GM12878 (cell line): ENCODE measurements at regions not wholly inside any gene's neighbourhood (a gene's known extent, or its start where the extent isn't known, plus 50 kb on each side); places are given as distances from the start of the nearest gene placed in this dataset.

ENCODE experiments used
- CREB1 ChIP-seq: IDR thresholded peaks from 2 replicates; pipeline ENCODE4 v1.6.1; 2012; ENCODE audit warnings: low read depth, mild to moderate bottlenecking, inconsistent platforms
- DPF2 ChIP-seq: fragments of 450-650 bp; IDR thresholded peaks from 2 replicates; pipeline ENCODE4 v1.6.1; 2017; ENCODE audit warnings: mild to moderate bottlenecking
- ESRRA ChIP-seq: IDR thresholded peaks from 2 replicates; pipeline ENCODE4 v1.6.1; 2012; ENCODE audit warnings: mild to moderate bottlenecking, low read length, improper control_type of control experiment
- HDAC2 ChIP-seq: fragments of 200-600 bp; sonication (generic); IDR thresholded peaks from 2 replicates; pipeline ENCODE4 v1.6.1; 2017
- NFYA ChIP-seq: IDR thresholded peaks from 2 replicates; pipeline ENCODE4 v1.6.1; 2011; ENCODE audit warnings: low read depth, mild to moderate bottlenecking, low read length, improper control_type of control experiment, borderline replicate concordance
- NFYB ChIP-seq: IDR thresholded peaks from 2 replicates; pipeline ENCODE4 v1.6.1; 2011; ENCODE audit warnings: low read depth, mild to moderate bottlenecking, low read length, improper control_type of control experiment, moderate library complexity; ENCODE audit not compliant: insufficient read depth
- RAD21 ChIP-seq: IDR thresholded peaks from 2 replicates; pipeline ENCODE4 v1.6.1; 2011; ENCODE audit warnings: mild to moderate bottlenecking, low read depth, low read length, moderate library complexity; ENCODE audit not compliant: insufficient read depth
- STAT1 ChIP-seq: fragments of 450-650 bp; conservative IDR thresholded peaks from 2 replicates; pipeline ENCODE4 v1.6.1; 2014; ENCODE audit warnings: antibody characterized with exemption, mild to moderate bottlenecking
- TAF1 ChIP-seq: IDR thresholded peaks from 2 replicates; pipeline ENCODE4 v1.6.1; 2011; ENCODE audit warnings: mild to moderate bottlenecking, low read depth, low read length, borderline replicate concordance
- ZZZ3 ChIP-seq: IDR thresholded peaks from 2 replicates; pipeline ENCODE4 v1.6.1; 2011; ENCODE audit warnings: low read depth; ENCODE audit not compliant: control insufficient read depth, insufficient read length
- TF ChIP-seq, protein P1 (sequence below), 3 experiments: IDR thresholded peaks in 2 of 3; conservative IDR thresholded peaks in 1 of 3; 2 replicates each; pipeline ENCODE4 v1.5.1; 2011; ENCODE audit warnings: low read depth in 3 of 3, low read length in 3 of 3, mild to moderate bottlenecking in 3 of 3, control low read depth in 2 of 3, moderate library complexity in 2 of 3, inconsistent platforms in 1 of 3, mixed read lengths in 1 of 3; ENCODE audit not compliant: control insufficient read depth in 2 of 3, insufficient read depth in 1 of 3; ENCODE audit errors: extremely low read depth in 1 of 3
- TF ChIP-seq, protein P2 (sequence below): IDR thresholded peaks from 2 replicates; pipeline ENCODE4 v1.6.1; 2011; ENCODE audit warnings: low read depth, mild to moderate bottlenecking, low read length, moderate library complexity, borderline replicate concordance; ENCODE audit errors: extremely low read depth
- TF ChIP-seq, protein P3 (sequence below): IDR thresholded peaks from 2 replicates; pipeline ENCODE4 v1.6.1; 2012; ENCODE audit warnings: low read length, inconsistent platforms

GRCh38 chr2:107078584-107078983 lies 192.6 kb upstream of the ST6GAL2 start:
- TF ChIP-seq, protein P1, sequence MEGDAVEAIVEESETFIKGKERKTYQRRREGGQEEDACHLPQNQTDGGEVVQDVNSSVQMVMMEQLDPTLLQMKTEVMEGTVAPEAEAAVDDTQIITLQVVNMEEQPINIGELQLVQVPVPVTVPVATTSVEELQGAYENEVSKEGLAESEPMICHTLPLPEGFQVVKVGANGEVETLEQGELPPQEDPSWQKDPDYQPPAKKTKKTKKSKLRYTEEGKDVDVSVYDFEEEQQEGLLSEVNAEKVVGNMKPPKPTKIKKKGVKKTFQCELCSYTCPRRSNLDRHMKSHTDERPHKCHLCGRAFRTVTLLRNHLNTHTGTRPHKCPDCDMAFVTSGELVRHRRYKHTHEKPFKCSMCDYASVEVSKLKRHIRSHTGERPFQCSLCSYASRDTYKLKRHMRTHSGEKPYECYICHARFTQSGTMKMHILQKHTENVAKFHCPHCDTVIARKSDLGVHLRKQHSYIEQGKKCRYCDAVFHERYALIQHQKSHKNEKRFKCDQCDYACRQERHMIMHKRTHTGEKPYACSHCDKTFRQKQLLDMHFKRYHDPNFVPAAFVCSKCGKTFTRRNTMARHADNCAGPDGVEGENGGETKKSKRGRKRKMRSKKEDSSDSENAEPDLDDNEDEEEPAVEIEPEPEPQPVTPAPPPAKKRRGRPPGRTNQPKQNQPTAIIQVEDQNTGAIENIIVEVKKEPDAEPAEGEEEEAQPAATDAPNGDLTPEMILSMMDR (IDR thresholded peaks at IDR 0.05 in 2 of 3, conservative IDR thresholded peaks at IDR 0.05 in 1 of 3; ENCODE audit: control insufficient read depth in 2 of 3, extremely low read depth in 1 of 3, insufficient read depth in 1 of 3, low read depth in 3 of 3, low read length in 3 of 3): no peak
- no peak for TF ChIP-seq HDAC2
- no peak for TF ChIP-seq STAT1
- no peak for TF ChIP-seq CREB1
- TF ChIP-seq ZZZ3: no peak
- TF ChIP-seq ESRRA: no peak
- TF ChIP-seq NFYA: no peak
- TF ChIP-seq, protein P2, sequence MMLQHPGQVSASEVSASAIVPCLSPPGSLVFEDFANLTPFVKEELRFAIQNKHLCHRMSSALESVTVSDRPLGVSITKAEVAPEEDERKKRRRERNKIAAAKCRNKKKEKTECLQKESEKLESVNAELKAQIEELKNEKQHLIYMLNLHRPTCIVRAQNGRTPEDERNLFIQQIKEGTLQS: no peak
- TF ChIP-seq TAF1: no peak
- TF ChIP-seq, protein P3, sequence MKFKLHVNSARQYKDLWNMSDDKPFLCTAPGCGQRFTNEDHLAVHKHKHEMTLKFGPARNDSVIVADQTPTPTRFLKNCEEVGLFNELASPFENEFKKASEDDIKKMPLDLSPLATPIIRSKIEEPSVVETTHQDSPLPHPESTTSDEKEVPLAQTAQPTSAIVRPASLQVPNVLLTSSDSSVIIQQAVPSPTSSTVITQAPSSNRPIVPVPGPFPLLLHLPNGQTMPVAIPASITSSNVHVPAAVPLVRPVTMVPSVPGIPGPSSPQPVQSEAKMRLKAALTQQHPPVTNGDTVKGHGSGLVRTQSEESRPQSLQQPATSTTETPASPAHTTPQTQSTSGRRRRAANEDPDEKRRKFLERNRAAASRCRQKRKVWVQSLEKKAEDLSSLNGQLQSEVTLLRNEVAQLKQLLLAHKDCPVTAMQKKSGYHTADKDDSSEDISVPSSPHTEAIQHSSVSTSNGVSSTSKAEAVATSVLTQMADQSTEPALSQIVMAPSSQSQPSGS: no peak
- no peak for TF ChIP-seq RAD21
- no peak for TF ChIP-seq DPF2
- TF ChIP-seq NFYB: no peak
